ENCODE measurements at regions not wholly inside any gene's neighbourhood (a gene's known extent, or its start where the extent isn't known, plus 50 kb on each side); places are given as distances from the start of the nearest gene placed in this dataset.

GRCh38 chr9:18017136-18017535, 438.3 kb downstream of the SH3GL2 start:
- TF ChIP-seq CTCF (IDR thresholded peaks at IDR 0.05) = no peak
- no peak for TF ChIP-seq POLR2A (IDR thresholded peaks at IDR 0.05)
